HAP-1 (cell line): ENCODE measurements at regions not wholly inside any gene's neighbourhood (a gene's known extent, or its start where the extent isn't known, plus 50 kb on each side); places are given as distances from the start of the nearest gene placed in this dataset.
A peak's percentile ranks its signal among the peaks of the same experiment; 100 is the strongest.
"Not testable (repeated sequence)": the region's sequence is repeated elsewhere in the genome, so short reads cannot be mapped to it uniquely, and the experiment has no call there.

Experiments used
- DNase-seq, 2 experiments: peaks; one replicate each; pipeline ENCODE4 v3.0.0-alpha.2; 2016 to 2020; ENCODE audit warnings: low spot score in 2 of 2
- H3K27me3 ChIP-seq: fragments of 250-450 bp; sonication (Bioruptor Pico); 2 replicates; pipeline ENCODE4 v1.5.1; 2020; ENCODE audit warnings: low read depth, mild to moderate bottlenecking, moderate library complexity
- H3K36me3 ChIP-seq: fragments of 250-450 bp; sonication (Bioruptor Pico); replicated peaks from 2 replicates; pipeline ENCODE4 v1.5.1; 2020; ENCODE audit warnings: mild to moderate bottlenecking
- H3K4me1 ChIP-seq: fragments of 250-450 bp; sonication (Bioruptor Pico); 2 replicates; pipeline ENCODE4 v1.5.1; 2020; ENCODE audit warnings: mild to moderate bottlenecking
- H3K4me3 ChIP-seq: fragments of 250-450 bp; sonication (Bioruptor Pico); 2 replicates; pipeline ENCODE4 v1.5.1; 2020; ENCODE audit warnings: mild to moderate bottlenecking, moderate library complexity
- H3K9me3 ChIP-seq: fragments of 250-450 bp; sonication (Bioruptor Pico); 2 replicates; pipeline ENCODE4 v1.5.1; 2020; ENCODE audit warnings: mild to moderate bottlenecking, moderate library complexity
- in situ Hi-C: fragments of 300-500 bp; cut with MboI; formaldehyde crosslinking; loops from 3 replicates; pipeline ENCODE4 v1.14.3; 2020; ENCODE audit warnings: low sequenced_read_pairs, inconsistent platforms, mixed read lengths

GRCh38 chr12:105444653-105445102, 114.2 kb downstream of the C12orf75 start:
- no peaks in the 10 kb centered on the region for H3K27me3 ChIP-seq
- H3K36me3 ChIP-seq = no peaks in the 10 kb centered on the region
- peaks cover 36% of the 10 kb centered on the region for H3K4me1 ChIP-seq
- H3K9me3 ChIP-seq = no peaks in the 10 kb centered on the region; the same call in 1 of the 2 replicates
- in situ Hi-C loops = no loop called here
- peak in 1 of 2 experiments; percentile 97 for DNase-seq
- no peak overlapping the region for H3K4me3 ChIP-seq

- in situ Hi-C loops = no loop called here
- peak in 1 of 2 experiments; percentile 89 for DNase-seq
- H3K9me3 ChIP-seq = no peaks in the 10 kb centered on the region
- H3K4me1 ChIP-seq = peaks cover 36% of the 10 kb centered on the region
- no peaks in the 10 kb centered on the region for H3K27me3 ChIP-seq
- H3K4me3 ChIP-seq = no peak overlapping the region
- no peaks in the 10 kb centered on the region for H3K36me3 ChIP-seq
These were observed 114.8 kb downstream of the C12orf75 start for GRCh38 chr12:105445249-105445648.

GRCh38 chr12:105445649-105446048, 115.2 kb downstream of the C12orf75 start:
- Histone ChIP-seq H3K4me1 (peaks cover 36% of the 10 kb centered on the region), H3K36me3 (no peaks in the 10 kb centered on the region), H3K4me3 (no peak overlapping the region), H3K27me3 (no peaks in the 10 kb centered on the region), H3K9me3 (no peaks in the 10 kb centered on the region)
- peak in 1 of 2 experiments; percentile 91 for DNase-seq
- in situ Hi-C loops = no loop called here

- in situ Hi-C loops, H3K4me3 ChIP-seq, DNase-seq, H3K27me3 ChIP-seq, H3K9me3 ChIP-seq, H3K36me3 ChIP-seq: not testable (repeated sequence)
- H3K4me1 ChIP-seq = peaks cover 36% of the 10 kb centered on the region
These were observed 116.0 kb downstream of the C12orf75 start for GRCh38 chr12:105446460-105446859.

- Histone ChIP-seq H3K9me3 (no peaks in the 10 kb centered on the region), H3K27me3 (no peaks in the 10 kb centered on the region), H3K36me3 (no peaks in the 10 kb centered on the region), H3K4me3 (no peak overlapping the region), H3K4me1 (peaks cover 18% of the 10 kb centered on the region)
- in situ Hi-C loops = no loop called here
- no peak for DNase-seq
These were observed 118.9 kb downstream of the C12orf75 start for GRCh38 chr12:105449431-105449830.

GRCh38 chr12:105451211-105451610, 120.7 kb downstream of the C12orf75 start:
- no peaks in the 10 kb centered on the region for H3K36me3 ChIP-seq
- no peak for DNase-seq
- no peak overlapping the region for H3K4me3 ChIP-seq
- no peaks in the 10 kb centered on the region for H3K27me3 ChIP-seq
- H3K4me1 ChIP-seq = peaks cover 3% of the 10 kb centered on the region
- in situ Hi-C loops = no loop called here
- H3K9me3 ChIP-seq = no peaks in the 10 kb centered on the region

- no peaks in the 10 kb centered on the region for H3K4me1 ChIP-seq
- H3K4me3 ChIP-seq = no peak overlapping the region
- in situ Hi-C loops = no loop called here
- no peaks in the 10 kb centered on the region for H3K9me3 ChIP-seq
- DNase-seq = no peak
- no peaks in the 10 kb centered on the region for H3K27me3 ChIP-seq
- no peaks in the 10 kb centered on the region for H3K36me3 ChIP-seq
These were observed 121.3 kb downstream of the C12orf75 start for GRCh38 chr12:105451798-105452197.

- Histone ChIP-seq H3K27me3 (no peaks in the 10 kb centered on the region), H3K9me3 (0 out of 2 replicates have a peak, but pooled peaks cover under 1% of the 10 kb centered on the region), H3K4me1 (no peaks in the 10 kb centered on the region), H3K4me3 (no peak overlapping the region), H3K36me3 (no peaks in the 10 kb centered on the region)
- in situ Hi-C loops = no loop called here
- DNase-seq = no peak
These were observed 122.8 kb downstream of the C12orf75 start for GRCh38 chr12:105453316-105453715.

- no peaks in the 10 kb centered on the region for H3K27me3 ChIP-seq
- no peak for DNase-seq
- no peak overlapping the region for H3K4me3 ChIP-seq
- no peaks in the 10 kb centered on the region for H3K36me3 ChIP-seq
- 0 out of 2 replicates have a peak, but pooled peaks cover 3% of the 10 kb centered on the region for H3K9me3 ChIP-seq
- H3K4me1 ChIP-seq = no peaks in the 10 kb centered on the region
- in situ Hi-C loops = no loop called here
These were observed 124.2 kb downstream of the C12orf75 start for GRCh38 chr12:105454688-105455087.

GRCh38 chr12:105455261-105455660, 124.8 kb downstream of the C12orf75 start:
- Histone ChIP-seq H3K4me1 (no peaks in the 10 kb centered on the region), H3K9me3 (0 out of 2 replicates have a peak, but pooled peaks cover 3% of the 10 kb centered on the region), H3K4me3 (no peak overlapping the region), H3K27me3 (no peaks in the 10 kb centered on the region), H3K36me3 (no peaks in the 10 kb centered on the region)
- in situ Hi-C loops = no loop called here
- no peak for DNase-seq

- Histone ChIP-seq H3K36me3 (no peaks in the 10 kb centered on the region), H3K27me3 (no peaks in the 10 kb centered on the region), H3K4me1 (no peaks in the 10 kb centered on the region), H3K9me3 (0 out of 2 replicates have a peak, but pooled peaks cover 3% of the 10 kb centered on the region), H3K4me3 (no peak overlapping the region)
- no peak for DNase-seq
- in situ Hi-C loops = no loop called here
These were observed 126.5 kb downstream of the C12orf75 start for GRCh38 chr12:105457026-105457425.

- Histone ChIP-seq H3K36me3 (no peaks in the 10 kb centered on the region), H3K9me3 (0 out of 2 replicates have a peak, but pooled peaks cover 3% of the 10 kb centered on the region), H3K4me3 (no peak overlapping the region), H3K27me3 (no peaks in the 10 kb centered on the region), H3K4me1 (no peaks in the 10 kb centered on the region)
- DNase-seq = no peak
- in situ Hi-C loops = no loop called here
These were observed 129.4 kb downstream of the C12orf75 start for GRCh38 chr12:105459760-105460330.

GRCh38 chr12:105461271-105461943, 130.9 kb downstream of the C12orf75 start:
- Histone ChIP-seq H3K4me1 (peaks cover 3% of the 10 kb centered on the region), H3K9me3 (0 out of 2 replicates have a peak, but pooled peaks cover 3% of the 10 kb centered on the region), H3K4me3 (no peak overlapping the region), H3K27me3 (no peaks in the 10 kb centered on the region), H3K36me3 (no peaks in the 10 kb centered on the region)
- DNase-seq = no peak
- in situ Hi-C loops = no loop called here

GRCh38 chr12:105461944-105462762, 131.7 kb downstream of the C12orf75 start:
- Histone ChIP-seq H3K4me3 (no peak overlapping the region), H3K4me1 (peaks cover 11% of the 10 kb centered on the region), H3K27me3 (no peaks in the 10 kb centered on the region), H3K36me3 (no peaks in the 10 kb centered on the region), H3K9me3 (0 out of 2 replicates have a peak, but pooled peaks cover 3% of the 10 kb centered on the region)
- in situ Hi-C loops = no loop called here
- DNase-seq = no peak
